ENCODE measurements at regions not wholly inside any gene's neighbourhood (a gene's known extent, or its start where the extent isn't known, plus 50 kb on each side); places are given as distances from the start of the nearest gene placed in this dataset.
"Not testable (repeated sequence)": the region's sequence is repeated elsewhere in the genome, so short reads cannot be mapped to it uniquely, and the experiment has no call there.

DNA sequence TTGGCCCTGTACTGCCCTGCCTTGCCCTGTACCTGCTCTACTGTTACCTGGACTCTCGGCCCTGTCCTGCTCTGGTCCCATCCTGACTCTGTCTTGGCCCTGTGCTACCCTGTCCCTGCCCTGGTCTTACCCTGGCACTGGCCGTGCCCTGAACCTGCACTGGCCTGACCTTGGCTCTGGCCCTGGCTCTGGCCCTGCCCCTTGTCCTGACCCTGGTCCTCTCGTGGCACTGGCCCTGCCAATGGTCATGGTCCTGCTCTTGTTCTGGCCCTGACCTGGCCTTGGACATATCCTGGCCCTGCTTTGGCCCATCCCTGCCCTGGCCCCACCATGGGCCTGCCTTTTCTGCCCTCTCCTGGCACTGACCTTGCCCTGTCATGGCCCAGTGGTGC lies 251.3 kb downstream of the TP53TG3F start:
- H3K4me1 Mint-ChIP-seq; H3K27me3 ChIP-seq (ENCODE audit: control insufficient read depth in 2 of 2, insufficient read depth in 2 of 2, low read length in 2 of 2); H3K4me1 ChIP-seq (ENCODE audit: control insufficient read depth in 2 of 2, insufficient read depth in 2 of 2, low read length in 2 of 2); H3K4me3 ChIP-seq (ENCODE audit: low read length); H3K36me3 ChIP-seq (ENCODE audit: control insufficient read depth in 2 of 3, insufficient read depth in 3 of 3, low read length in 3 of 3); H3K4me3 Mint-ChIP-seq; H3K27ac Mint-ChIP-seq; CTCF ChIA-PET; H3K27ac ChIP-seq (ENCODE audit: low read depth, low read length); POLR2A ChIA-PET; ATAC-seq; H3K27me3 Mint-ChIP-seq; DNase-seq; H3K36me3 Mint-ChIP-seq; intact Hi-C loops (cut with micrococcal nuclease); H3K9me3 ChIP-seq (ENCODE audit: control insufficient read depth in 2 of 3, low read length in 3 of 3): not testable (repeated sequence)
- H3K9me3 Mint-ChIP-seq: peaks cover 0 to 16% (median 3%) of the 10 kb centered on the region in 11 donors

DNA sequence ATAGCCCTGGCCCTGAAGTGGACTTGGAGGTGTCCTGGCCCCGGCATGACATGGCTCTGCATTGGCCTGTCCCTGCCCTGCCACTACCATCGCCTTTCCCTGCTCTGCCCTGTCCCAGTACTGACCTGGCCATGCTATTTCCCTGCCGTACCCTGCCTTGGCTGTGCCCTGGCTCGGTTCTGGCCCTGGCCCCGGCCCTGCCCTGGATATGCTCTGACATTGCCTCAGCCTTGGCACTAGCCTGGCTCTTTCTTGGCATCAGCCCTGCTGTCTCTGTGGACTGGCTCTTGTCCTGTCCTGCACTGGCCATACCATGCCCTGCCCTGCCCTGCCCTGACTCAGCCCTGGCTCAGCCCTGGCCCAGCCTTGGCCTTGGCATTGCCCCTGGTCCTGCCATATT lies 252.2 kb downstream of the TP53TG3F start:
- H3K27ac Mint-ChIP-seq; H3K4me1 Mint-ChIP-seq; intact Hi-C loops (cut with micrococcal nuclease); ATAC-seq; H3K36me3 ChIP-seq (ENCODE audit: control insufficient read depth in 2 of 3, insufficient read depth in 3 of 3, low read length in 3 of 3); DNase-seq; H3K4me3 ChIP-seq (ENCODE audit: low read length); H3K9me3 ChIP-seq (ENCODE audit: control insufficient read depth in 2 of 3, low read length in 3 of 3); CTCF ChIA-PET; H3K4me1 ChIP-seq (ENCODE audit: control insufficient read depth in 2 of 2, insufficient read depth in 2 of 2, low read length in 2 of 2); H3K27me3 Mint-ChIP-seq; POLR2A ChIA-PET; H3K27ac ChIP-seq (ENCODE audit: low read depth, low read length); H3K4me3 Mint-ChIP-seq; H3K27me3 ChIP-seq (ENCODE audit: control insufficient read depth in 2 of 2, insufficient read depth in 2 of 2, low read length in 2 of 2); H3K36me3 Mint-ChIP-seq: not testable (repeated sequence)
- peaks cover 0 to 15% (median 3%) of the 10 kb centered on the region in 11 donors for H3K9me3 Mint-ChIP-seq

- DNase-seq; ATAC-seq; POLR2A ChIA-PET; H3K36me3 ChIP-seq (ENCODE audit: control insufficient read depth in 2 of 3, insufficient read depth in 3 of 3, low read length in 3 of 3); H3K4me1 Mint-ChIP-seq; CTCF ChIA-PET; H3K27me3 Mint-ChIP-seq; H3K27me3 ChIP-seq (ENCODE audit: control insufficient read depth in 2 of 2, insufficient read depth in 2 of 2, low read length in 2 of 2); H3K27ac Mint-ChIP-seq; H3K36me3 Mint-ChIP-seq; H3K4me1 ChIP-seq (ENCODE audit: control insufficient read depth in 2 of 2, insufficient read depth in 2 of 2, low read length in 2 of 2); H3K4me3 Mint-ChIP-seq; intact Hi-C loops (cut with micrococcal nuclease); H3K27ac ChIP-seq (ENCODE audit: low read depth, low read length); H3K9me3 ChIP-seq (ENCODE audit: control insufficient read depth in 2 of 3, low read length in 3 of 3); H3K4me3 ChIP-seq (ENCODE audit: low read length): not testable (repeated sequence)
- H3K9me3 Mint-ChIP-seq: peaks cover 0 to 12% (median 2%) of the 10 kb centered on the region in 11 donors
These were observed 252.9 kb downstream of the TP53TG3F start for GRCh38 chr16:33712308-33712707.

DNA sequence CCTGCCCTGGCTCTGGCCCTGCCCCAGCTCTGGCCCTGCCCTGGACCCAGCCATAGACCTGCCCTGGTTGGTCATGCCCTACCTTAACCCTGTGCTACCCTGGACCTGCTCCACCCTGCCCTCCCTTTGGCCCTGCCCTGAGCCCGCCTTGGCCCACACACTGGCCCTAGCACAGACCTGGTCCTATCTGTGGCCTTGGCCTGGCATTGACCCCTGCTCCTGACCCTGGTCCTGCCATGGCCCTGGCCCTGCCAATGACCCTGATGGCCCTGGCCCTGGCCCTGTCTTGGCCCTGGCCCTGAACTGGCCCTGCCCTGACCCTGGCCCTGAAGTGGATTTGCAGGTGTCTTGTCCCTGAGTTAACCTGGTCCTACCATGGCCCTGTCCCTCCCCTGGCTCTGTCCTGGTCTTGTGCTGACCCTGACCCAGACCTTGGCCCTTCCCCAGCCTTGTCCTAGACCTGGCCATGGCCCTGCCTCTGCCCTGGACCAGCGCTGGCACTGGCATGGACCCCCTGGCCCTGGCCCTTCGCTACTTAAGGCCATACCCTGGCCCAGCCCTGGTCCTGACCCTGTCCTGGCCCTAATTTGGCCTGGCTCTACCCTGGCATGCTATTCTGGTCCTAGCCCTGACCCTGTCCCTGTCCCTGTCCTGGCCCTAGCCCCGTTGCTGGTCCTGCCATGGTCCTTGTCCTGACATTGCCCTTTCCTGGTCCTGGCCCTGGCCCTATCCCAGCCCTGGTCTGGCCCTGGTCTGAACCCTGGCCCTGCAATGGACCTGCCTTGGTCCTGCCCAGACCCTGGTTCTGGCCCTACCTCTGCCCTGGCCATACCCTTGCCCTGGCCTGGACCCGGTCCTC lies 253.7 kb downstream of the TP53TG3F start:
- H3K27ac ChIP-seq (ENCODE audit: low read depth, low read length); intact Hi-C loops (cut with micrococcal nuclease); H3K4me1 ChIP-seq (ENCODE audit: control insufficient read depth in 2 of 2, insufficient read depth in 2 of 2, low read length in 2 of 2); H3K27ac Mint-ChIP-seq; H3K4me1 Mint-ChIP-seq; CTCF ChIA-PET; H3K36me3 ChIP-seq (ENCODE audit: control insufficient read depth in 2 of 3, insufficient read depth in 3 of 3, low read length in 3 of 3); H3K4me3 Mint-ChIP-seq; H3K36me3 Mint-ChIP-seq; H3K27me3 Mint-ChIP-seq; DNase-seq; H3K9me3 ChIP-seq (ENCODE audit: control insufficient read depth in 2 of 3, low read length in 3 of 3); POLR2A ChIA-PET; H3K4me3 ChIP-seq (ENCODE audit: low read length); ATAC-seq; H3K27me3 ChIP-seq (ENCODE audit: control insufficient read depth in 2 of 2, insufficient read depth in 2 of 2, low read length in 2 of 2): not testable (repeated sequence)
- H3K9me3 Mint-ChIP-seq: peaks cover 0 to 12% (median 2%) of the 10 kb centered on the region in 11 donors

DNA sequence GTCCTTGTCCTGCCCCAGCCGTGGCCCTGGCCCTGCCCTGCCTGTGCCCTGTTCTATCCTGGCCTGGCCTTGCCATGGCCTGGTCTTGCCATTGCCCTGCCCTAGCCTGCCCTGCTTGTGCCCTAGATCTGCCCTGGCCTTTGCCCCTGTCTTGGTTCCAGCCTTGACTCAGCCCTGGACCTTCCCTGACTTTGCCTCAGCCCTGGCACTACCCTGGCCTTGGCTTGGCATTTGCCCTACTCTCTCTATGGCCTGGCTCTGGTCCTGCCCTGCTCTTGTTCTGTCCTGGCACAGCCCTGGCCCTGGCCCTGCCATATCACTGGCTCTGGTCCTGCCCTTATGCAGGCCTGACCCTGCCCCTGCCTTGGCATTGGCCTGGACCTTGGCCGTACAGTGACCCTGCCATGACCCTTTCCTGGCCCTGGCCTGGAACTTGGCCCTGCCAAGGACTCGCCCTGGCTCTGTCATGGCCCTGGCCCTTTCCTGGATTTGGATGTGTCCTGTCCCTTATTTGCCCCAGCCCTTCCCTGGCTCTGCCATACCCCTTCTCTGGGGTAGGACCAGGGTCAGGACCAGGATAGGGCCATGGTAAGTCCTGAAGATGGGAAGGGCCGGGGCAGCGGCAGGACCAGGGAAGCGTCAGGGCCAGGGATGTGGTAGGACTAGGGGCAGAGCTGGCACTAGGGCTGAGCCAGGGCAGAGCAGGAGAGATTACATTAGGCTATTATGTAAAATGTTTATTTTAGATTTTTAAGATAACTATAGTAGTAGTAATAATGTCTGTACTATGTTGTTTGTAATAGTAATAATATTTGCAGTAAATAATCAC lies 254.5 kb downstream of the TP53TG3F start:
- H3K4me1 Mint-ChIP-seq; H3K4me3 ChIP-seq (ENCODE audit: low read length); H3K4me3 Mint-ChIP-seq; DNase-seq; H3K4me1 ChIP-seq (ENCODE audit: control insufficient read depth in 2 of 2, insufficient read depth in 2 of 2, low read length in 2 of 2); H3K9me3 ChIP-seq (ENCODE audit: control insufficient read depth in 2 of 3, low read length in 3 of 3); H3K27me3 Mint-ChIP-seq; POLR2A ChIA-PET; H3K36me3 Mint-ChIP-seq; H3K27ac ChIP-seq (ENCODE audit: low read depth, low read length); intact Hi-C loops (cut with micrococcal nuclease); H3K27ac Mint-ChIP-seq; CTCF ChIA-PET; H3K36me3 ChIP-seq (ENCODE audit: control insufficient read depth in 2 of 3, insufficient read depth in 3 of 3, low read length in 3 of 3); H3K27me3 ChIP-seq (ENCODE audit: control insufficient read depth in 2 of 2, insufficient read depth in 2 of 2, low read length in 2 of 2); ATAC-seq: not testable (repeated sequence)
- H3K9me3 Mint-ChIP-seq: peaks cover 0 to 13% (median 2%) of the 10 kb centered on the region in 11 donors

- ATAC-seq; H3K4me1 ChIP-seq (ENCODE audit: control insufficient read depth in 2 of 2, insufficient read depth in 2 of 2, low read length in 2 of 2); H3K4me3 ChIP-seq (ENCODE audit: low read length); H3K27me3 Mint-ChIP-seq; H3K27ac ChIP-seq (ENCODE audit: low read depth, low read length); H3K4me1 Mint-ChIP-seq; H3K9me3 Mint-ChIP-seq; POLR2A ChIA-PET; DNase-seq; H3K27ac Mint-ChIP-seq; CTCF ChIA-PET; intact Hi-C loops (cut with micrococcal nuclease); H3K36me3 Mint-ChIP-seq; H3K36me3 ChIP-seq (ENCODE audit: control insufficient read depth in 2 of 3, insufficient read depth in 3 of 3, low read length in 3 of 3); H3K9me3 ChIP-seq (ENCODE audit: control insufficient read depth in 2 of 3, low read length in 3 of 3); H3K4me3 Mint-ChIP-seq; H3K27me3 ChIP-seq (ENCODE audit: control insufficient read depth in 2 of 2, insufficient read depth in 2 of 2, low read length in 2 of 2): not testable (repeated sequence)
These were observed 271.8 kb downstream of the TP53TG3F start for GRCh38 chr16:33731167-33731566.

GRCh38 chr16:33734650-33735049 lies 275.2 kb downstream of the TP53TG3F start:
- H3K27me3 Mint-ChIP-seq; H3K27ac ChIP-seq (ENCODE audit: low read depth, low read length); DNase-seq; intact Hi-C loops (cut with micrococcal nuclease); H3K27me3 ChIP-seq (ENCODE audit: control insufficient read depth in 2 of 2, insufficient read depth in 2 of 2, low read length in 2 of 2); POLR2A ChIA-PET; H3K4me3 ChIP-seq (ENCODE audit: low read length); H3K9me3 ChIP-seq (ENCODE audit: control insufficient read depth in 2 of 3, low read length in 3 of 3); H3K4me1 ChIP-seq (ENCODE audit: control insufficient read depth in 2 of 2, insufficient read depth in 2 of 2, low read length in 2 of 2); H3K36me3 ChIP-seq (ENCODE audit: control insufficient read depth in 2 of 3, insufficient read depth in 3 of 3, low read length in 3 of 3); H3K36me3 Mint-ChIP-seq; H3K9me3 Mint-ChIP-seq; H3K27ac Mint-ChIP-seq; H3K4me3 Mint-ChIP-seq; ATAC-seq; CTCF ChIA-PET; H3K4me1 Mint-ChIP-seq: not testable (repeated sequence)

Measured in naive thymus-derived CD4-positive, alpha-beta T cell (primary cell).